SK-N-SH (cell line): ENCODE measurements at regions not wholly inside any gene's neighbourhood (a gene's known extent, or its start where the extent isn't known, plus 50 kb on each side); places are given as distances from the start of the nearest gene placed in this dataset.

Source experiments
- CTCF ChIP-seq: fragments of 200-600 bp; sonication (generic); IDR thresholded peaks from 2 replicates; pipeline ENCODE4 v1.6.1; 2017; ENCODE audit warnings: antibody characterized with exemption, mild to moderate bottlenecking, moderate library complexity
- EP300 ChIP-seq, 2 experiments: IDR thresholded peaks; 2 replicates each; pipeline versions ENCODE4 v1.4.0 to v1.6.1; 2012; ENCODE audit warnings: borderline replicate concordance in 1 of 2, low read depth in 1 of 2, low read length in 1 of 2
- IRF3 ChIP-seq: fragments of 150-350 bp; IDR thresholded peaks from 2 replicates; pipeline ENCODE4 v1.6.1; 2016; ENCODE audit warnings: mild to moderate bottlenecking, low read depth, low read length
- MXI1 ChIP-seq: IDR thresholded peaks from 2 replicates; pipeline ENCODE4 v1.6.1; 2012; ENCODE audit warnings: mild to moderate bottlenecking, low read depth, low read length, improper control_type of control experiment
- NFIC ChIP-seq: IDR thresholded peaks from 2 replicates; pipeline ENCODE4 v1.4.0; 2012; ENCODE audit warnings: borderline replicate concordance
- TAF1 ChIP-seq: IDR thresholded peaks from 2 replicates; pipeline ENCODE4 v1.6.1; 2012; ENCODE audit warnings: low read depth, mild to moderate bottlenecking, low read length, moderate library complexity, borderline replicate concordance

GRCh38 chr3:184485906-184486305 is 75.7 kb upstream of the EPHB3 start:
- TF ChIP-seq TAF1 (no peak), NFIC (no peak), EP300 (IDR thresholded peaks at IDR 0.05; ENCODE audit: borderline replicate concordance in 1 of 2, low read depth in 1 of 2, low read length in 1 of 2) (no peak), CTCF (no peak), IRF3 (no peak), MXI1 (no peak)
